ENCODE measurements at regions not wholly inside any gene's neighbourhood (a gene's known extent, or its start where the extent isn't known, plus 50 kb on each side); places are given as distances from the start of the nearest gene placed in this dataset.

DNA sequence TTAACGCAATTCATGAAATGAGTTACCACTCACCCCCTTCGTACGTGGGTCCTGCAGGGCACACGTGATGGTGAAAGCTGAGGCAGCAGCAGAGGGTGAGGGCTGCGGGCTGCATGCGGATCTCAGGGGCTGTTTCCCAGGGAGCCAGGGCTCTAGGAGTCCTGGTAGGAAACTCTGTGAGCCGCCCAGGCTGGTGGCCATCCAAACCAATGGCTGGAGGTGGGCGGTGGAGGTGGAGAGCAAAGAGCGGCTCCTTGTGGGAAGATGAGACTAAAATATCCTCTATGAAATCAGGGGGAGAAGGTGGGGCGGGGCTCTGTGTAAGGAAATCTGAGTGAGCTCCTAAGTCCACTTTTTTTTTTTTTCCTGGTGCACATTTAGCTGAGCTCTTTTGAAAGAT lies 120.1 kb upstream of the SLC1A4 start (continued):
- TF ChIP-seq, protein P1, sequence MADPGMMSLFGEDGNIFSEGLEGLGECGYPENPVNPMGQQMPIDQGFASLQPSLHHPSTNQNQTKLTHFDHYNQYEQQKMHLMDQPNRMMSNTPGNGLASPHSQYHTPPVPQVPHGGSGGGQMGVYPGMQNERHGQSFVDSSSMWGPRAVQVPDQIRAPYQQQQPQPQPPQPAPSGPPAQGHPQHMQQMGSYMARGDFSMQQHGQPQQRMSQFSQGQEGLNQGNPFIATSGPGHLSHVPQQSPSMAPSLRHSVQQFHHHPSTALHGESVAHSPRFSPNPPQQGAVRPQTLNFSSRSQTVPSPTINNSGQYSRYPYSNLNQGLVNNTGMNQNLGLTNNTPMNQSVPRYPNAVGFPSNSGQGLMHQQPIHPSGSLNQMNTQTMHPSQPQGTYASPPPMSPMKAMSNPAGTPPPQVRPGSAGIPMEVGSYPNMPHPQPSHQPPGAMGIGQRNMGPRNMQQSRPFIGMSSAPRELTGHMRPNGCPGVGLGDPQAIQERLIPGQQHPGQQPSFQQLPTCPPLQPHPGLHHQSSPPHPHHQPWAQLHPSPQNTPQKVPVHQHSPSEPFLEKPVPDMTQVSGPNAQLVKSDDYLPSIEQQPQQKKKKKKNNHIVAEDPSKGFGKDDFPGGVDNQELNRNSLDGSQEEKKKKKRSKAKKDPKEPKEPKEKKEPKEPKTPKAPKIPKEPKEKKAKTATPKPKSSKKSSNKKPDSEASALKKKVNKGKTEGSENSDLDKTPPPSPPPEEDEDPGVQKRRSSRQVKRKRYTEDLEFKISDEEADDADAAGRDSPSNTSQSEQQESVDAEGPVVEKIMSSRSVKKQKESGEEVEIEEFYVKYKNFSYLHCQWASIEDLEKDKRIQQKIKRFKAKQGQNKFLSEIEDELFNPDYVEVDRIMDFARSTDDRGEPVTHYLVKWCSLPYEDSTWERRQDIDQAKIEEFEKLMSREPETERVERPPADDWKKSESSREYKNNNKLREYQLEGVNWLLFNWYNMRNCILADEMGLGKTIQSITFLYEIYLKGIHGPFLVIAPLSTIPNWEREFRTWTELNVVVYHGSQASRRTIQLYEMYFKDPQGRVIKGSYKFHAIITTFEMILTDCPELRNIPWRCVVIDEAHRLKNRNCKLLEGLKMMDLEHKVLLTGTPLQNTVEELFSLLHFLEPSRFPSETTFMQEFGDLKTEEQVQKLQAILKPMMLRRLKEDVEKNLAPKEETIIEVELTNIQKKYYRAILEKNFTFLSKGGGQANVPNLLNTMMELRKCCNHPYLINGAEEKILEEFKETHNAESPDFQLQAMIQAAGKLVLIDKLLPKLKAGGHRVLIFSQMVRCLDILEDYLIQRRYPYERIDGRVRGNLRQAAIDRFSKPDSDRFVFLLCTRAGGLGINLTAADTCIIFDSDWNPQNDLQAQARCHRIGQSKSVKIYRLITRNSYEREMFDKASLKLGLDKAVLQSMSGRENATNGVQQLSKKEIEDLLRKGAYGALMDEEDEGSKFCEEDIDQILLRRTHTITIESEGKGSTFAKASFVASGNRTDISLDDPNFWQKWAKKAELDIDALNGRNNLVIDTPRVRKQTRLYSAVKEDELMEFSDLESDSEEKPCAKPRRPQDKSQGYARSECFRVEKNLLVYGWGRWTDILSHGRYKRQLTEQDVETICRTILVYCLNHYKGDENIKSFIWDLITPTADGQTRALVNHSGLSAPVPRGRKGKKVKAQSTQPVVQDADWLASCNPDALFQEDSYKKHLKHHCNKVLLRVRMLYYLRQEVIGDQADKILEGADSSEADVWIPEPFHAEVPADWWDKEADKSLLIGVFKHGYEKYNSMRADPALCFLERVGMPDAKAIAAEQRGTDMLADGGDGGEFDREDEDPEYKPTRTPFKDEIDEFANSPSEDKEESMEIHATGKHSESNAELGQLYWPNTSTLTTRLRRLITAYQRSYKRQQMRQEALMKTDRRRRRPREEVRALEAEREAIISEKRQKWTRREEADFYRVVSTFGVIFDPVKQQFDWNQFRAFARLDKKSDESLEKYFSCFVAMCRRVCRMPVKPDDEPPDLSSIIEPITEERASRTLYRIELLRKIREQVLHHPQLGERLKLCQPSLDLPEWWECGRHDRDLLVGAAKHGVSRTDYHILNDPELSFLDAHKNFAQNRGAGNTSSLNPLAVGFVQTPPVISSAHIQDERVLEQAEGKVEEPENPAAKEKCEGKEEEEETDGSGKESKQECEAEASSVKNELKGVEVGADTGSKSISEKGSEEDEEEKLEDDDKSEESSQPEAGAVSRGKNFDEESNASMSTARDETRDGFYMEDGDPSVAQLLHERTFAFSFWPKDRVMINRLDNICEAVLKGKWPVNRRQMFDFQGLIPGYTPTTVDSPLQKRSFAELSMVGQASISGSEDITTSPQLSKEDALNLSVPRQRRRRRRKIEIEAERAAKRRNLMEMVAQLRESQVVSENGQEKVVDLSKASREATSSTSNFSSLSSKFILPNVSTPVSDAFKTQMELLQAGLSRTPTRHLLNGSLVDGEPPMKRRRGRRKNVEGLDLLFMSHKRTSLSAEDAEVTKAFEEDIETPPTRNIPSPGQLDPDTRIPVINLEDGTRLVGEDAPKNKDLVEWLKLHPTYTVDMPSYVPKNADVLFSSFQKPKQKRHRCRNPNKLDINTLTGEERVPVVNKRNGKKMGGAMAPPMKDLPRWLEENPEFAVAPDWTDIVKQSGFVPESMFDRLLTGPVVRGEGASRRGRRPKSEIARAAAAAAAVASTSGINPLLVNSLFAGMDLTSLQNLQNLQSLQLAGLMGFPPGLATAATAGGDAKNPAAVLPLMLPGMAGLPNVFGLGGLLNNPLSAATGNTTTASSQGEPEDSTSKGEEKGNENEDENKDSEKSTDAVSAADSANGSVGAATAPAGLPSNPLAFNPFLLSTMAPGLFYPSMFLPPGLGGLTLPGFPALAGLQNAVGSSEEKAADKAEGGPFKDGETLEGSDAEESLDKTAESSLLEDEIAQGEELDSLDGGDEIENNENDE (IDR thresholded peaks at IDR 0.05; ENCODE audit: insufficient replicate concordance, low read length) = no peak

All from H1 (cell line).